ENCODE measurements at regions not wholly inside any gene's neighbourhood (a gene's known extent, or its start where the extent isn't known, plus 50 kb on each side); places are given as distances from the start of the nearest gene placed in this dataset.

- H3K27ac ChIP-seq: no peak overlapping the region
- H3K9ac ChIP-seq: no peak overlapping the region
- H3K79me2 ChIP-seq: no peaks in the 10 kb centered on the region
- no peak for TF ChIP-seq CTCF (IDR thresholded peaks at IDR 0.05)
- H3K4me1 ChIP-seq: no peaks in the 10 kb centered on the region
- no peak overlapping the region for H3K4me2 ChIP-seq (ENCODE audit: low read length)
- H3K27me3 ChIP-seq (ENCODE audit: control insufficient read depth, insufficient read depth, low read length): no peaks in the 10 kb centered on the region
- H3K9me3 ChIP-seq (ENCODE audit: control insufficient read depth, low read length): no peaks in the 10 kb centered on the region
- no peak overlapping the region for H3K4me3 ChIP-seq (ENCODE audit: low read depth, low read length)
- no peak overlapping the region for H2AFZ ChIP-seq
- H3K36me3 ChIP-seq (ENCODE audit: control insufficient read depth, insufficient read depth, low read length): no peaks in the 10 kb centered on the region
These were observed 51.6 kb upstream of the URI1 start for GRCh38 chr19:29890392-29890791.
